IPS-NIHi7 (cell line): ENCODE measurements at regions not wholly inside any gene's neighbourhood (a gene's known extent, or its start where the extent isn't known, plus 50 kb on each side); places are given as distances from the start of the nearest gene placed in this dataset.

Source experiments
- DNase-seq: peaks from one replicate; pipeline ENCODE4 v3.0.0; 2012; ENCODE audit warnings: mixed read lengths; ENCODE audit errors: extremely low spot score

GRCh38 chr16:26651884-26652283 lies 414.8 kb upstream of the C16orf82 start:
- no peak for DNase-seq

DNA sequence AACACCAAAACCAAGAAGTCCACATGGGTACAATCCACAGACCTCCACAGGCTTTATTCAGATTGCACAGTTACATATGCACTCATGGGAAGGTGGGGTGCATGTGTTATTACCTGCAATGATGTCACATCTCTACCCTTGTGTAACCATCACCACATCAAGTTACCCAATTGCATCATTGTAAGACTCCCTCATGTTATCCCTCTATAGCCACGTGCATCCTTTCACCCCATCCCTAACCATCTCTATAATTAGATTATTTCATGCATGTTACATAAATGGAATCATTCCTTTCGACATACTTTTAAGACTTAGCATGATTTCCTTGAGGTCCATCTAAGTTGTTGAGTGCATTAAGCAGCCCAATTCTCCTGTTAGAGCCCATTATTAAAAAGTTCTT lies 408.2 kb upstream of the C16orf82 start:
- DNase-seq, result no peak

DNA sequence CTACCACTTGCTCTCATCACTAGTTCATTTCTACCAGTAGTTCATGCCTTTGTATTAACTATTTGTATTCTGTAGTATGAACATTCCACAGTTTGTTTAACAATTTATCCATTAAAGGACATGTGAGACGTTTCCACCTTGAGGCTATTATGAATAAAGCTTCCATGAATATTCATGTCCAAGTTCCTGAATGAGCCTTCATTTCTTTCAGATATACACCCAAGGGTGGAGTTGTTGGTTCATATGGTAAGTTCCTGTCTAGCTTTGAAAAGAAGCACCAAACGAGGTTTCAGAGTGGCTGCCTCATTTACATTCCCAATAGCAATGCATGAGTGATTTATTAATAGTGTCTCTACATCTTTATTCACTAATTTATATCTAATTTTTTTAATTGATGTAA lies 407.8 kb upstream of the C16orf82 start:
- DNase-seq, result no peak

GRCh38 chr16:26664086-26664485 lies 402.6 kb upstream of the C16orf82 start:
- no peak for DNase-seq

GRCh38 chr16:26665166-26665939 lies 401.4 kb upstream of the C16orf82 start:
- no peak for DNase-seq

DNA sequence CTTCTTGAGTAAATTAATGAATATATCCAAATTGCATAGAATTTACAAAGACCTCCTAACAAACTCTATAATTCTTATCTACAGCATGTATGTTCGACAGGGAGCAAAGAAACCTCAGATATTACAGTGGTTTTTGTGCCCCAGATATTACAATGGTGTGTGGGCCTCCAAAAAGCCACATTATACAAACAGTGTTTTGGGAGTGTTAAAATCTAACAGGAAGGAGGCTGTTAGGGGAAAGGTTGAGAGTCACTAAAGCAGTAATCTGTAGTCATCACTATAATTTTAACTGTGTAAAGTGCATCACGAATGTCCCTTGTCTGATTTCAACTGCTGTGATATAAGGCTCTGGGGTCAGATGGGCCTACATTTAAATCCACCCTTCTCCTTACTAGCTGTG lies 400.2 kb upstream of the C16orf82 start:
- DNase-seq, result no peak

DNA sequence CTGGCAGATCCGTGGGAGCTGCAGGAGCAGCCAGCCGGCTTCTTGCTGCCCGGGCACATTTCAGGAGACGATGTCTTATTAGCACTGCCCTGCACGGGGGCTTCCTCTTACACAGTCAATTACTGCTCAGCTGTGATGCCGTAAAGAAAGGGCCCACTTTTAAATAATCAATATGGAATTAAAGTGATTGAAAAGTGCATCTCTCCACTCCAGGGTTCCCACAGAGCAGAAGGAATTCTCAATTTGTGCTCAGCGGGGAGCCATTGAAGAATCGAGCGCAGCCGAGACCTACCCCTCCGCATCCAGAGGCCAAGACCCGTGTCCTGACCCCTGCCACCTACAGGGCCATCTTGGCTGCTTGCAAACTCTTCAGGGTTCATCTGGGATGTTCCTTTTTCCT lies 399.4 kb upstream of the C16orf82 start:
- DNase-seq, result peak; percentile 21

DNA sequence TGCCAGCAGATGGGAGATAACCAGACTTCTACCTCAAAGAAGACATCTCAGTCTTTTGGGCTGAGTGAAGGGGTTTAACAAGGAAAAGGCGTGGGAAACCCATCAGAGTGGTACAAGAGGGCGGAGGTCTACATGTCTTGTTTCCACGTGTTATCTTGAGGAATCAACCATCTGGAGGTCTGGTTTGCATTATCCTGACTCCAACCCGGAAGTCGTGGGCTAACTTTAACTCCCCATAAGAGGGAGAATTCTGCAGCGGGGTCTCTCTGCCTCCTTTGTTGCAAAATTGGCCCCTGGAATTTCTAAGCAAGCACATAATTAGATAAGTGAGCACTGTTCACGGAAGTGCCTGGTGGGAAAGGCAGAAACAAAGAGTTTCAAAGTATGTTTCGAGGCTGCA lies 398.7 kb upstream of the C16orf82 start:
- no peak for DNase-seq

GRCh38 chr16:26672206-26672605 lies 394.5 kb upstream of the C16orf82 start:
- no peak for DNase-seq

DNA sequence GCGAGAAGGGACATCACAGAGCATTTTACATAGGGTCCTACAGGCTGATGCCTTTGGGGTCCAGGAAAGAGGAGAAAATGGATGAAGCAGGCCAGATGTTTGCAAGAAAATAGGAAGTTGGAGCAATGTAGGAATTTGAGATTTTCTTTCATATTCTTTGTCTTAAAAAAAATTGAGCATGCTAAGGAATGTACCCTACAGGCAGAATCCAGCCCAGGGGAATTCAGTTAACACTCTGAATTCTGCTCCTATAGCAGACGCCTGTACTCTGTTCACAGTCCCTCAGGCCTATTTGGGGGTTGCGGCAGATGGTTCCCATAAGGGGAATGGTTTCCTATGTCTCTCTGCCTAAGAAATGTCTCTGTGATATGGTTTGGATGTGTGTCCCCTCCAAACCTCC lies 393.7 kb upstream of the C16orf82 start:
- no peak for DNase-seq

DNA sequence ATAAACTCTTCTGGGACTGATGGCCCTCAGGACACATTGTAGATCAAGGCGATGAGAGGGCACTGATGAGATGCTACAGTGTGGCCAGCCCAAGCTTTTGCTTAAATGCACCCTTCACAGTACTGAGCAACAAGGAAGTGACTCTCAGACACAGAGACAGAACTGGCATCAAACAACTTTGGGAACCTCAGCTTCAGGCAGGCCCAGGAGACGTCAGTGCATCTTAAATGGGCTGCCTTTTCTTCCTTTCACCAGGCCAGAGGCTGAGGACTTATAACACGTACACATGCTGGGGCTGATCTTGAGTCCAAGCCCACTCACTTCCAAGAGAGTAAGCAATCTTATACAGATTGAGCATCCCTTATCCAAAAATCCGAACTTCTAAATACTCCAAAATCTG lies 386.1 kb upstream of the C16orf82 start:
- no peak for DNase-seq

- no peak for DNase-seq
Measured at GRCh38 chr16:26688105-26688504, 378.6 kb upstream of the C16orf82 start.

GRCh38 chr16:26688699-26689098 lies 378.0 kb upstream of the C16orf82 start:
- no peak for DNase-seq

DNA sequence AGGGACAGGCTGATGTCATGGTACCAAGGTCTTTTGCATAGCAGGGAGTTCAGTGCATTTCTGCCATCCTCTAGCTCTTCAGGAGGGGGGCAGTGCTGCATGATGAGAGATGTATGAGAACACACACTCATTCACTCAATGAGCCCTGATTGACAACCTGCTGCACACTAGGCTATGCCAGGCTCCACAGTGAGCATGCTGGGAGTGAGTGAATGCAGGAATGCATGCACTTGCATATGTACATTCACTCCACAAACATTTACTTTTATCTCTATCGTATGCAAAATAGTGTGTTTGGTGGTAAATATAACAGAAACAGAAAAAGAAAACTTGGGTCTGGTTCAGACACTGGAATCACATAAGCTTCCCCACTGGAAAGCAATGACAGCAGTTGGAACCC lies 374.1 kb upstream of the C16orf82 start:
- no peak for DNase-seq

GRCh38 chr16:26697807-26698206 lies 368.9 kb upstream of the C16orf82 start:
- no peak for DNase-seq

GRCh38 chr16:26700250-26700649 lies 366.5 kb upstream of the C16orf82 start:
- DNase-seq, result no peak

GRCh38 chr16:26701243-26701886 lies 365.4 kb upstream of the C16orf82 start:
- DNase-seq, result no peak

GRCh38 chr16:26705346-26705745 lies 361.4 kb upstream of the C16orf82 start:
- DNase-seq, result no peak

DNA sequence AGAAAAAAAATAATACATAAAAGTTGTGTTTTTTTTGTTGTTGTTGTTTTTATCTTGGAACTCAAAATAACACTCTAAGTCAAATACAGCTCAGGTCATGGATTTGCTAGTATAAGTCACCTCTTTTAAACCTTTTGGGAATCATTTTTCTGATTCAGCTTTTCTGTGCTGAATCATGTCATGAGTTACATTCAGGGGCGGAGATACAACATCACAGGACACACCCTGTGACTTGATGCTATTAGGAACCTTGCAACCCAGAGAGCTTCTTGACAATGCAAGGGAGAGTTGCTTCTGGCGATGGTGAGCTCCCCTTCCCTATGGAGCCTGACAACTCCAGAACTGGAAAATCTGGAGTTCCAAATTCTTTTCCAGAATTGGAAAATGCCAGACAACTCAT lies 358.3 kb upstream of the C16orf82 start:
- no peak for DNase-seq

DNA sequence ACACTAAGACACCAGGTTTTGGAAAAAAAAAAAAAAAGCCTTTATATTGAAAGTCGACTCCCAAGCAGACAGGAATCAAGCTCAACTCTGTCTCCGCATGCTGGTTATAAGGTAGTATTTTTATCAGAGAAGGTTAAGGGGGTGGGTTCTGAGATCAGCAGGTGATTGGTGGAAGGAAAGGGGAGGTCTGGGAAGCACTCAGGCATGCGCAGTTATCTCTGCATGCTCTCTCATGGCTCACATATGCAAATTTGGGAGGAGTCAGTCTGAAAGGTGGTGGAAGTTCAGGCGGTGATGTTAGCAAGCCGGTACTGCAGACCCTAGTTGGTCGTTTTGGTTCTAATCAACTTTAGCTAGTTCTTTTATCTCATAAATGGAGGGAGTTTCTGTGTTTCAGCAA lies 357.6 kb upstream of the C16orf82 start:
- peak; percentile 22 for DNase-seq

- no peak for DNase-seq
Measured at GRCh38 chr16:26709754-26710153, 357.0 kb upstream of the C16orf82 start.

DNA sequence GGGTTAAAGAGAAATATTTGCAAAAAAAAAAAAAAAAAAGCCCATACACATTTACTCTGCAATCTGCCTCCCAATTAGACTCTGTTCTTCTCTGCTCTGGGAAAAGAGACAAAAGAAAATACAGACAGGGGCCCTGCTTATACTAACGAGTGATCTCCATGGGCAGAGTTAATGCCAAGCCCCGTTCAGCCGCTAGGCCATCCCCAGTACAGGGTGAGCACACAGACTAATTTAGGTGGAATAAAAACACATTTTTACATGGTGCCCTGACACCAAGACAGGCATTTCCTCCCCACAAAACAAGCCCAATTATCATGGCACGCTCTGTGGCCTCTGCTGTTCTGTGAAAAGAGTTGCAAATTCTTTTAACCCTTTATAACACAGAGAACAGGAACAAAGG lies 356.3 kb upstream of the C16orf82 start:
- DNase-seq, result no peak

GRCh38 chr16:26712876-26713275 lies 353.9 kb upstream of the C16orf82 start:
- DNase-seq, result no peak

DNA sequence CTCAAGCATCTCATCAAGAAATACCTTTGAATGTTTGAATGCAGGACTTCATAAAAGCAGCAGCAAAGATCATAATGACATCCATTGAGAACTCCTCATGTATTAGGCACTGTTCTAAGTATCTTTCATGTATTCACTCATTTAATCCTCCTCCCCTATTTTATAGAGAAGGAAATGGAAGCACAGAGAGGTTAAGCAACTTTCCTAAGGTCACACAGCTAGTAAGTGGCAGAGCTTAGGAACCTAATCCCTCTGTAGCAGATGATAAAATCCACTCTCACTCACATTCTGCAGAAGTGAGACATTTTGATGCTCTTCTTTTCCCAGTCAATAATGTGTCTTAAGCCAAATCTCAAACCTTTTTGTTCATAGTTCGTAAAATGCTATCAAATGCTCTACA lies 350.8 kb upstream of the C16orf82 start:
- DNase-seq, result no peak
